GM19023 (cell line): ENCODE measurements at regions not wholly inside any gene's neighbourhood (a gene's known extent, or its start where the extent isn't known, plus 50 kb on each side); places are given as distances from the start of the nearest gene placed in this dataset.
"Not testable (repeated sequence)": the region's sequence is repeated elsewhere in the genome, so short reads cannot be mapped to it uniquely, and the experiment has no call there.

Source experiments
- ATAC-seq: cut with Tn5 transposase; IDR thresholded peaks from one replicate; pipeline ENCODE4 v1.9.1; 2021; ENCODE audit warnings: mild to moderate bottlenecking, moderate library complexity; ENCODE audit not compliant: unreplicated experiment

- ATAC-seq, result no peak
Observed at GRCh38 chr12:30578426-30578825, 117.2 kb downstream of the IPO8 start.

- no peak for ATAC-seq
Observed at GRCh38 chr12:30573145-30573544, 122.5 kb downstream of the IPO8 start.

- ATAC-seq, result no peak
Observed at GRCh38 chr12:30570211-30570890, 125.3 kb downstream of the IPO8 start.

- ATAC-seq, result no peak
Observed at GRCh38 chr12:30569426-30569825, 126.2 kb downstream of the IPO8 start.

- ATAC-seq, result no peak
Observed at GRCh38 chr12:30568453-30568852, 127.2 kb downstream of the IPO8 start.

GRCh38 chr12:30567082-30567481 is 128.6 kb downstream of the IPO8 start:
- ATAC-seq, result no peak

- no peak for ATAC-seq
Observed at GRCh38 chr12:30564394-30564793, 131.3 kb downstream of the IPO8 start.

- ATAC-seq, result no peak
Observed at GRCh38 chr12:30548203-30548602, 147.5 kb downstream of the IPO8 start.

GRCh38 chr12:30546121-30546520 is 149.5 kb downstream of the IPO8 start:
- no peak for ATAC-seq

- not testable (repeated sequence) for ATAC-seq
Observed at GRCh38 chr12:30544704-30545103, 151.0 kb downstream of the IPO8 start.

GRCh38 chr12:30537228-30537627 is 158.4 kb downstream of the IPO8 start:
- no peak for ATAC-seq

GRCh38 chr12:30533558-30534265 is 162.0 kb downstream of the IPO8 start:
- ATAC-seq, result no peak

GRCh38 chr12:30531731-30532678 is 163.7 kb downstream of the IPO8 start:
- ATAC-seq, result no peak

GRCh38 chr12:30529489-30530269 is 166.0 kb downstream of the IPO8 start:
- ATAC-seq, result no peak

GRCh38 chr12:30525171-30525570 is 170.5 kb downstream of the IPO8 start:
- ATAC-seq, result no peak

GRCh38 chr12:30520285-30520684 is 175.4 kb downstream of the IPO8 start:
- ATAC-seq, result not testable (repeated sequence)

- ATAC-seq, result no peak
Observed at GRCh38 chr12:30519535-30519934, 176.1 kb downstream of the IPO8 start.

- ATAC-seq, result no peak
Observed at GRCh38 chr12:30517320-30517719, 178.3 kb downstream of the IPO8 start.

GRCh38 chr12:30515351-30515750 is 180.3 kb downstream of the IPO8 start:
- ATAC-seq, result no peak

GRCh38 chr12:30514666-30515065 is 181.0 kb downstream of the IPO8 start:
- no peak for ATAC-seq
